WTC11 (cell line): ENCODE measurements at regions not wholly inside any gene's neighbourhood (a gene's known extent, or its start where the extent isn't known, plus 50 kb on each side); places are given as distances from the start of the nearest gene placed in this dataset.

Experiments used
- ATAC-seq: fragments of 200-7000 bp; cut with Tn5 transposase; 2 replicates; pipeline ENCODE4 v1.10.0; 2021; ENCODE audit warnings: mild to moderate bottlenecking, moderate library complexity
- CTCF ChIA-PET: fragments of 300-600 bp; sonication (Branson Sonifier 250); formaldehyde crosslinking; loops from one replicate; lab custom pipeline; 2021; ENCODE audit warnings: antibody characterized with exemption; lab: Charles Lee
- POLR2A ChIA-PET: fragments of 350-600 bp; sonication (Branson Sonifier 250); formaldehyde crosslinking; loops from one replicate; lab custom pipeline; 2021; ENCODE audit warnings: antibody characterized with exemption; lab: Charles Lee
- DNase-seq: peaks from one replicate; pipeline ENCODE4 v3.0.0; 2021; ENCODE audit warnings: low spot score
- H3K27ac Mint-ChIP-seq: 2 replicates; pipeline ENCODE4 v1.8.0; 2021; ENCODE audit warnings: mixed read lengths
- H3K27me3 Mint-ChIP-seq: 2 replicates; pipeline ENCODE4 v1.8.0; 2021; ENCODE audit warnings: low read depth, mild to moderate bottlenecking, moderate library complexity, mixed read lengths
- H3K36me3 Mint-ChIP-seq: 2 replicates; pipeline ENCODE4 v1.8.0; 2021; ENCODE audit warnings: mixed read lengths
- H3K4me1 Mint-ChIP-seq: 2 replicates; pipeline ENCODE4 v1.8.0; 2022; ENCODE audit warnings: mixed read lengths
- H3K4me3 Mint-ChIP-seq: 2 replicates; pipeline ENCODE4 v1.8.0; 2021; ENCODE audit warnings: mild to moderate bottlenecking, moderate library complexity, mixed read lengths
- H3K9me3 Mint-ChIP-seq: 2 replicates; pipeline ENCODE4 v1.8.0; 2021; ENCODE audit warnings: mixed read lengths
- ATF1 ChIP-seq: sonication (generic); formaldehyde crosslinking; IDR thresholded peaks from 2 replicates; pipeline ENCODE4 v1.8.1; 2023; ENCODE audit warnings: mild to moderate bottlenecking, moderate library complexity, missing genetic modification reagents
- CBFB ChIP-seq: sonication (generic); formaldehyde crosslinking; IDR thresholded peaks from 2 replicates; pipeline ENCODE4 v1.8.1; 2022; ENCODE audit warnings: mild to moderate bottlenecking, low read depth, missing genetic modification reagents
- EMX1 ChIP-seq: fragments of 250-450 bp; sonication (Bioruptor Pico); IDR thresholded peaks from 2 replicates; pipeline ENCODE4 v1.8.0; 2021; ENCODE audit warnings: mild to moderate bottlenecking
- ESRRA ChIP-seq: sonication (generic); formaldehyde crosslinking; IDR thresholded peaks from 2 replicates; pipeline ENCODE4 v1.8.1; 2022; ENCODE audit warnings: mild to moderate bottlenecking, missing genetic modification reagents, borderline replicate concordance
- ETV6 ChIP-seq: sonication (generic); formaldehyde crosslinking; IDR thresholded peaks from 2 replicates; pipeline ENCODE4 v1.8.1; 2022; ENCODE audit warnings: mild to moderate bottlenecking, missing genetic modification reagents
- FOXK1 ChIP-seq: sonication (generic); formaldehyde crosslinking; IDR thresholded peaks from 2 replicates; pipeline ENCODE4 v1.8.0; 2022; ENCODE audit warnings: mild to moderate bottlenecking, moderate library complexity, missing genetic modification reagents
- GABPB1 ChIP-seq: sonication (generic); formaldehyde crosslinking; IDR thresholded peaks from 2 replicates; pipeline ENCODE4 v1.8.1; 2023; ENCODE audit warnings: mild to moderate bottlenecking, missing genetic modification reagents
- GRHL2 ChIP-seq: fragments of 250-450 bp; sonication (Bioruptor Pico); IDR thresholded peaks from 2 replicates; pipeline ENCODE4 v1.8.0; 2022; ENCODE audit warnings: mild to moderate bottlenecking, moderate library complexity; ENCODE audit not compliant: insufficient replicate concordance, severe bottlenecking
- IRF2 ChIP-seq: sonication (generic); formaldehyde crosslinking; IDR thresholded peaks from 2 replicates; pipeline ENCODE4 v1.8.0; 2022; ENCODE audit warnings: low read depth, missing genetic modification reagents, borderline replicate concordance
- KAT7 ChIP-seq: sonication (generic); formaldehyde crosslinking; IDR thresholded peaks from 2 replicates; pipeline ENCODE4 v1.8.1; 2023; ENCODE audit warnings: missing genetic modification reagents, mild to moderate bottlenecking, borderline replicate concordance
- NFE2L1 ChIP-seq: sonication (generic); formaldehyde crosslinking; IDR thresholded peaks from 2 replicates; pipeline ENCODE4 v1.8.1; 2023; ENCODE audit warnings: missing genetic modification reagents
- OVOL2 ChIP-seq: fragments of 250-450 bp; sonication (Bioruptor Pico); IDR thresholded peaks from 2 replicates; pipeline ENCODE4 v1.9.0; 2021; ENCODE audit warnings: mild to moderate bottlenecking, borderline replicate concordance
- PRRX2 ChIP-seq: fragments of 250-450 bp; sonication (Bioruptor Pico); IDR thresholded peaks from 2 replicates; pipeline ENCODE4 v1.8.0; 2021; ENCODE audit warnings: mild to moderate bottlenecking
- SMAD4 ChIP-seq: sonication (generic); formaldehyde crosslinking; IDR thresholded peaks from 2 replicates; pipeline ENCODE4 v1.8.0; 2022; ENCODE audit warnings: mild to moderate bottlenecking, missing genetic modification reagents
- SOX15 ChIP-seq: fragments of 250-450 bp; sonication (Bioruptor Pico); IDR thresholded peaks from 2 replicates; pipeline ENCODE4 v1.9.0; 2021; ENCODE audit warnings: mild to moderate bottlenecking
- SP1 ChIP-seq: sonication (generic); formaldehyde crosslinking; conservative IDR thresholded peaks from 2 replicates; pipeline ENCODE4 v1.8.1; 2022; ENCODE audit warnings: missing genetic modification reagents
- TEAD1 ChIP-seq: sonication (generic); formaldehyde crosslinking; IDR thresholded peaks from 2 replicates; pipeline ENCODE4 v1.8.0; 2022; ENCODE audit warnings: mild to moderate bottlenecking, missing genetic modification reagents
- TEAD4 ChIP-seq: sonication (generic); formaldehyde crosslinking; IDR thresholded peaks from 2 replicates; pipeline ENCODE4 v1.8.0; 2022; ENCODE audit warnings: mild to moderate bottlenecking, missing genetic modification reagents
- ZNF317 ChIP-seq: sonication (generic); formaldehyde crosslinking; IDR thresholded peaks from 2 replicates; pipeline ENCODE4 v1.8.1; 2023; ENCODE audit warnings: low read depth, mild to moderate bottlenecking, moderate library complexity, missing genetic modification reagents, borderline replicate concordance
- ZNF396 ChIP-seq: fragments of 250-450 bp; sonication (Bioruptor Pico); IDR thresholded peaks from 2 replicates; pipeline ENCODE4 v1.8.0; 2021; ENCODE audit warnings: mild to moderate bottlenecking, moderate library complexity, borderline replicate concordance
- TF ChIP-seq, protein P1 (sequence below): sonication (generic); formaldehyde crosslinking; IDR thresholded peaks from 2 replicates; pipeline ENCODE4 v1.8.0; 2022; ENCODE audit warnings: mild to moderate bottlenecking, missing genetic modification reagents
- TF ChIP-seq, protein P2 (sequence below): sonication (generic); formaldehyde crosslinking; IDR thresholded peaks from 2 replicates; pipeline ENCODE4 v1.8.1; 2022; ENCODE audit warnings: missing genetic modification reagents, borderline replicate concordance
- TF ChIP-seq, protein P3 (sequence below): sonication (generic); formaldehyde crosslinking; IDR thresholded peaks from 2 replicates; pipeline ENCODE4 v1.8.1; 2023; ENCODE audit warnings: mild to moderate bottlenecking, missing genetic modification reagents, moderate library complexity
- TF ChIP-seq, protein P4 (sequence below): fragments of 200-600 bp; IDR thresholded peaks from 2 replicates; pipeline ENCODE4 v1.8.0; 2022; ENCODE audit warnings: antibody characterized with exemption
- TF ChIP-seq, protein P5 (sequence below): sonication (generic); formaldehyde crosslinking; conservative IDR thresholded peaks from 2 replicates; pipeline ENCODE4 v1.8.1; 2022; ENCODE audit warnings: mild to moderate bottlenecking, missing genetic modification reagents

DNA sequence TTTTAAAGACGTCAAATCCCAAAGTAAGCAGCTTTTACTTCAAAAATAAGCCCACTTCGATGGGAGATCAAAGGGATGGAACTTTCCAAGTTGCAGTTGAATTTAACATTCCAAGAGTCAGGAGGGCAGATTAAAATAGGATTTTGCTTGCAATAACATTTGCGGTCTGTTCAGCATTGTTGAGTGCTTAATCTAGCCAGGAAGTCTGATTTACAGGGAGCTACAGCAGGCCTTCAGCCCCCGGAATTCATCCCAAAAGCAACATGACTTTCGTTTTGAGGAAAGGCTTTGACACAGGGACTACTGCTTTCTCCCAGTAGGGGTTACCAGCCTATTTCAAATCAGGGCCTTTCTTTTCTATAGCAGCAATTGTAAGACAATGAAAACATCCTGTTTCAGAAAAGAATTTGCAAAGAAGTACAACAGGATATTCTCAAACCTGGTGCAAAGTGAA is 279.6 kb upstream of the PITRM1 start:
- ChIA-PET CTCF (interaction anchor here (0.5 to 1.1 kb wide), 6 partner anchors 14 to 546 kb away, joined by 3 to 6 read pairs (median 3); no protein-coding TSS in a partner anchor), POLR2A (no interaction called here)
- H3K9me3 Mint-ChIP-seq = peaks cover 21% of the 10 kb centered on the region
- DNase-seq (no peak), ATAC-seq (peak; percentile 94)
- H3K27ac Mint-ChIP-seq = peak overlapping the region; percentile 92
- peaks cover 44% of the 10 kb centered on the region for H3K4me1 Mint-ChIP-seq
- peaks cover 3% of the 10 kb centered on the region; the same call in 1 of the 2 replicates for H3K36me3 Mint-ChIP-seq
- no peaks in the 10 kb centered on the region for H3K27me3 Mint-ChIP-seq
- peak overlapping the region; percentile 13; the same call in 1 of the 2 replicates for H3K4me3 Mint-ChIP-seq
- TF ChIP-seq ETV6 (CRISPR knock-in tag) (0 out of 2 replicates have a peak, but pooled peaks have one; percentile 22), GRHL2 (CRISPR knock-in tag) (no peak), TEAD1 (CRISPR knock-in tag) (0 out of 2 replicates have a peak, but pooled peaks have one; percentile 40)

DNA sequence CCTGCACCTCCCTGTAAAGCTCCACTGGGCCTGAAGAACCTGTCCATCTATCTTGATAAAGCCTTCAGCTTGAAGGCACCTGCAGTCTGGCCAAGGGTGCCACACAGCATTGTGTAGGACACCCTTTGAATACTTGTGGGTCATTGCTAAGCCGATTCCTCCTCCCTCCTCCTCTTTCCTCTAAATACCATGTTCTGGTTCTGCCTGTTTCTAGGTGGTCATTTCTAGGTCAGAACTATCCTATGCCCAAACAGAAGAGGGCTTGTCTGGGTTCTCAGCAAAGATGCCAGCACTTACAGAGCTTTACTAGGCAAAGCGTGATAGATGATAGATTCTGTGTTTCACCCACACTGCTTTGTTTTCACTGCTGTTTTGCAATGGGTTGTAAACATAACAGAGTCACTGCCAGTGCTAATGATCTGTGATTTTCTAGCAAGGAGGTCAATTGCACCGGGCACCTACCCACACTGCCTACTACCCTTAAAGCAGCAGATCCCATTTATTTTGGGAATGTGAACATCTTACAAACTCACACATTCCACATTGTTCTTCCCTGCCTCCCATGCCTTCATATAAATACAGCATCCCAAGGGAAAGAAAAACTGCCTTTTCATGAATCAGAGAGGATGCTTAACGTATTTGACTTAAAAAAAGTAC is 279.1 kb upstream of the PITRM1 start:
- Mint-ChIP-seq H3K27me3 (no peaks in the 10 kb centered on the region), H3K4me3 (peak overlapping the region; percentile 13; the same call in 1 of the 2 replicates), H3K36me3 (peaks cover 3% of the 10 kb centered on the region; the same call in 1 of the 2 replicates), H3K9me3 (peaks cover 19% of the 10 kb centered on the region), H3K27ac (peak overlapping the region; percentile 92), H3K4me1 (peaks cover 44% of the 10 kb centered on the region)
- TF ChIP-seq GRHL2 (CRISPR knock-in tag) (no peak), IRF2 (CRISPR knock-in tag) (no peak), CBFB (CRISPR knock-in tag) (no peak), SMAD4 (CRISPR knock-in tag) (no peak), SP1 (CRISPR knock-in tag) (no peak), OVOL2 (CRISPR knock-in tag) (no peak), ZNF396 (CRISPR knock-in tag) (no peak), PRRX2 (CRISPR knock-in tag) (no peak), TEAD4 (no peak)
- TF ChIP-seq, protein P1, sequence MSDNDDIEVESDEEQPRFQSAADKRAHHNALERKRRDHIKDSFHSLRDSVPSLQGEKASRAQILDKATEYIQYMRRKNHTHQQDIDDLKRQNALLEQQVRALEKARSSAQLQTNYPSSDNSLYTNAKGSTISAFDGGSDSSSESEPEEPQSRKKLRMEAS = no peak
- TF ChIP-seq, protein P2, sequence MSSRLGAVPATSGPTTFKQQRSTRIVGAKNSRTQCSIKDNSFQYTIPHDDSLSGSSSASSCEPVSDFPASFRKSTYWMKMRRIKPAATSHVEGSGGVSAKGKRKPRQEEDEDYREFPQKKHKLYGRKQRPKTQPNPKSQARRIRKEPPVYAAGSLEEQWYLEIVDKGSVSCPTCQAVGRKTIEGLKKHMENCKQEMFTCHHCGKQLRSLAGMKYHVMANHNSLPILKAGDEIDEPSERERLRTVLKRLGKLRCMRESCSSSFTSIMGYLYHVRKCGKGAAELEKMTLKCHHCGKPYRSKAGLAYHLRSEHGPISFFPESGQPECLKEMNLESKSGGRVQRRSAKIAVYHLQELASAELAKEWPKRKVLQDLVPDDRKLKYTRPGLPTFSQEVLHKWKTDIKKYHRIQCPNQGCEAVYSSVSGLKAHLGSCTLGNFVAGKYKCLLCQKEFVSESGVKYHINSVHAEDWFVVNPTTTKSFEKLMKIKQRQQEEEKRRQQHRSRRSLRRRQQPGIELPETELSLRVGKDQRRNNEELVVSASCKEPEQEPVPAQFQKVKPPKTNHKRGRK = no peak
- ATAC-seq (no peak; the same call in 1 of the 2 replicates), DNase-seq (no peak)
- CTCF ChIA-PET = interaction anchor here (0.5 to 1.1 kb wide), 4 partner anchors 54 to 547 kb away, joined by 3 to 4 read pairs (median 3); no protein-coding TSS in a partner anchor
- POLR2A ChIA-PET = no interaction called here

DNA sequence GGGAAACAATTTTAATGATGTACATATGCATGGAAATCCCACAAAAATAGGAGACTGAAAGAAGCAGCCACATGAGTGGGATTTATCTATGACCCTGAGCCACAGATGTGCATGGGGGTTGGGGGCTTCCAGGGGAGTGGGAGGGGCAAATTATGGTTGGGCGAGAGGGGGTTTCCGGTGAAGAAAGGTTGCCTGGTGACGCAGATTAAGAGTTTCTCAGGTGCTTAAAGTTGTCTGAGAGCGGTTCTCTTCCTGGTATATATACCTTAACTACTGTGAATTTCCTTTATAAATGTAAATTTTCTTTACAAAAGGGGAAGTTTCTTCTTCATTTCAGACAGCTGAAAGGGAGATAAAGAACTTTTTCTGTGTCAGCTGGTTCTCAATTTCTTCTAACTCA is 273.6 kb upstream of the PITRM1 start:
- H3K4me3 Mint-ChIP-seq = no peak overlapping the region
- no peaks in the 10 kb centered on the region for H3K27me3 Mint-ChIP-seq
- no peak overlapping the region for H3K27ac Mint-ChIP-seq
- TF ChIP-seq, protein P3, sequence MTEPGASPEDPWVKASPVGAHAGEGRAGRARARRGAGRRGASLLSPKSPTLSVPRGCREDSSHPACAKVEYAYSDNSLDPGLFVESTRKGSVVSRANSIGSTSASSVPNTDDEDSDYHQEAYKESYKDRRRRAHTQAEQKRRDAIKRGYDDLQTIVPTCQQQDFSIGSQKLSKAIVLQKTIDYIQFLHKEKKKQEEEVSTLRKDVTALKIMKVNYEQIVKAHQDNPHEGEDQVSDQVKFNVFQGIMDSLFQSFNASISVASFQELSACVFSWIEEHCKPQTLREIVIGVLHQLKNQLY (CRISPR knock-in tag) = no peak
- TF ChIP-seq FOXK1 (CRISPR knock-in tag) (no peak), SP1 (CRISPR knock-in tag) (no peak)
- DNase-seq (no peak), ATAC-seq (no peak)
- ChIA-PET CTCF (no interaction called here), POLR2A (no interaction called here)
- H3K4me1 Mint-ChIP-seq = peaks cover 16% of the 10 kb centered on the region
- H3K36me3 Mint-ChIP-seq = peaks cover 16% of the 10 kb centered on the region
- H3K9me3 Mint-ChIP-seq = peaks cover 51% of the 10 kb centered on the region

DNA sequence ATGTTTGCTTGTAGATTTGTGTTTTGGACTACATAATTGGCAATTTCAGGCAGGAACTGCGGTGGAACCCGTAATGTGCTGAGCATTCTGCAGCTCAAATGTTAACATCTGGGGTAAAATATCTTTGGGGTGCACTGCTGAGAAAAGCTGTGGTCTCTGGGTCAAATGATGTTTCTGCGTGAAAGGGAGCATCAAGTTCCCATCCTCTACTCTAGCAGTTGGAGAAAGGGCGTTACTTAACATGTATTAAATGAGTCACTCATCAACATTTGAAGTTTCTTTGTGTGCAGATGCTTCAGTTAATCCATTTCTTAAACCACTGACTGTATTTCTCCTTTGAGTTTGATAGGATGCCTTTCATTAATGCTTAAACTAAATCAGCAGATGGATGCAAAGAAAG is 273.1 kb upstream of the PITRM1 start:
- peaks cover 16% of the 10 kb centered on the region for H3K36me3 Mint-ChIP-seq
- peaks cover 10% of the 10 kb centered on the region for H3K4me1 Mint-ChIP-seq
- POLR2A ChIA-PET = no interaction called here
- H3K27me3 Mint-ChIP-seq = no peaks in the 10 kb centered on the region
- DNase-seq (no peak), ATAC-seq (no peak)
- no peak overlapping the region; the same call in 1 of the 2 replicates for H3K27ac Mint-ChIP-seq
- no peak overlapping the region for H3K4me3 Mint-ChIP-seq
- CTCF ChIA-PET = no interaction called here
- peaks cover 47% of the 10 kb centered on the region for H3K9me3 Mint-ChIP-seq
- TF ChIP-seq ATF1 (CRISPR knock-in tag) (no peak), IRF2 (CRISPR knock-in tag) (no peak), ZNF317 (CRISPR knock-in tag) (no peak), EMX1 (CRISPR knock-in tag) (no peak), ESRRA (CRISPR knock-in tag) (no peak), TEAD1 (CRISPR knock-in tag) (no peak), NFE2L1 (CRISPR knock-in tag) (no peak), SOX15 (no peak), ZNF396 (CRISPR knock-in tag) (no peak), KAT7 (CRISPR knock-in tag) (no peak), PRRX2 (CRISPR knock-in tag) (no peak), GABPB1 (CRISPR knock-in tag) (no peak)
- TF ChIP-seq, protein P4, sequence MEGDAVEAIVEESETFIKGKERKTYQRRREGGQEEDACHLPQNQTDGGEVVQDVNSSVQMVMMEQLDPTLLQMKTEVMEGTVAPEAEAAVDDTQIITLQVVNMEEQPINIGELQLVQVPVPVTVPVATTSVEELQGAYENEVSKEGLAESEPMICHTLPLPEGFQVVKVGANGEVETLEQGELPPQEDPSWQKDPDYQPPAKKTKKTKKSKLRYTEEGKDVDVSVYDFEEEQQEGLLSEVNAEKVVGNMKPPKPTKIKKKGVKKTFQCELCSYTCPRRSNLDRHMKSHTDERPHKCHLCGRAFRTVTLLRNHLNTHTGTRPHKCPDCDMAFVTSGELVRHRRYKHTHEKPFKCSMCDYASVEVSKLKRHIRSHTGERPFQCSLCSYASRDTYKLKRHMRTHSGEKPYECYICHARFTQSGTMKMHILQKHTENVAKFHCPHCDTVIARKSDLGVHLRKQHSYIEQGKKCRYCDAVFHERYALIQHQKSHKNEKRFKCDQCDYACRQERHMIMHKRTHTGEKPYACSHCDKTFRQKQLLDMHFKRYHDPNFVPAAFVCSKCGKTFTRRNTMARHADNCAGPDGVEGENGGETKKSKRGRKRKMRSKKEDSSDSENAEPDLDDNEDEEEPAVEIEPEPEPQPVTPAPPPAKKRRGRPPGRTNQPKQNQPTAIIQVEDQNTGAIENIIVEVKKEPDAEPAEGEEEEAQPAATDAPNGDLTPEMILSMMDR = no peak
- TF ChIP-seq, protein P5, sequence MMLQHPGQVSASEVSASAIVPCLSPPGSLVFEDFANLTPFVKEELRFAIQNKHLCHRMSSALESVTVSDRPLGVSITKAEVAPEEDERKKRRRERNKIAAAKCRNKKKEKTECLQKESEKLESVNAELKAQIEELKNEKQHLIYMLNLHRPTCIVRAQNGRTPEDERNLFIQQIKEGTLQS = no peak
